ENCODE measurements at regions not wholly inside any gene's neighbourhood (a gene's known extent, or its start where the extent isn't known, plus 50 kb on each side); places are given as distances from the start of the nearest gene placed in this dataset.
A peak's percentile ranks its signal among the peaks of the same experiment; 100 is the strongest.

DNA sequence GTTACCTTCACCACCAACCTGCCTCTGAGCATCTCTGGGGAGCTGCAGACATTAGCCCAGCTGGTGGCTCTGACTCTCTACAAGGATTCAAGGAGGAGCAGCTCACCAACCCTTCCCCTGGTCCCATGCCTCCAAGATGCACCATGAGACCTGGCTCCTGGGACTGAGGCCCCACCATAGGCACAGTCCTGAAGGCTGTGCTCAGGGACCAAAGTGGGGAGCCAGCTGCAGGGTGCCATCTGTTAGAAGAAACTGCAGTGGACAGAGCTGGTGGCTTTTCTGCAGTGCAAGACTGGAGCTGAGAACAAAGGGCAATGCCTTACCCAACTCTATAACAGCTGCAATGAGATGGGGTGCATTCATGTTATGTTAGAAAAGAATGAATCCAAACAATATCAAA, 581.6 kb downstream of the TCERG1L start:
- no peak for DNase-seq

GRCh38 chr10:130737186-130737585, 574.3 kb downstream of the TCERG1L start:
- DNase-seq, result peak; percentile 51

GRCh38 chr10:130737621-130738020, 573.9 kb downstream of the TCERG1L start:
- DNase-seq, result no peak

- DNase-seq, result no peak
These were observed 572.3 kb downstream of the TCERG1L start for GRCh38 chr10:130739016-130739756.

DNA sequence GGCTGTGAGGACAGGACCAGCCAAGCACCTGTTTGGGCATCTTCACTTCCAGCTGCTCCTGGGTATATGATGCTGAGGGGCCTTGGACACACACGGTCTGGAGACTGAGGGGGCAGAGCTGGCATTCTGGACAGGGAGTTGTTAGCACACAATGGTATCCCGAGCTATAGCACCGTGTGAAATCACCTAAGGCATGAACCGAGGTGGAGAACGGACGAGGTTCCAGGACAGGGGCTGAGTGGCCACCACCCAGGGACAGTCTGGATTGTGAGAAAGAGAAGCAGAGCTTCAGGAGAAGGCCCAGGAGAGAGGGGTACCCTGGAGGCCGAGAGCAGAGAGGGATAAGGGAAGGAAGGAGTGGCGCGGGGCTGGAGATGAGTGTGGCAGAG, 571.8 kb downstream of the TCERG1L start:
- no peak for DNase-seq

GRCh38 chr10:130740166-130740565, 571.4 kb downstream of the TCERG1L start:
- DNase-seq, result no peak

GRCh38 chr10:130740915-130741750, 570.4 kb downstream of the TCERG1L start:
- no peak for DNase-seq

DNA sequence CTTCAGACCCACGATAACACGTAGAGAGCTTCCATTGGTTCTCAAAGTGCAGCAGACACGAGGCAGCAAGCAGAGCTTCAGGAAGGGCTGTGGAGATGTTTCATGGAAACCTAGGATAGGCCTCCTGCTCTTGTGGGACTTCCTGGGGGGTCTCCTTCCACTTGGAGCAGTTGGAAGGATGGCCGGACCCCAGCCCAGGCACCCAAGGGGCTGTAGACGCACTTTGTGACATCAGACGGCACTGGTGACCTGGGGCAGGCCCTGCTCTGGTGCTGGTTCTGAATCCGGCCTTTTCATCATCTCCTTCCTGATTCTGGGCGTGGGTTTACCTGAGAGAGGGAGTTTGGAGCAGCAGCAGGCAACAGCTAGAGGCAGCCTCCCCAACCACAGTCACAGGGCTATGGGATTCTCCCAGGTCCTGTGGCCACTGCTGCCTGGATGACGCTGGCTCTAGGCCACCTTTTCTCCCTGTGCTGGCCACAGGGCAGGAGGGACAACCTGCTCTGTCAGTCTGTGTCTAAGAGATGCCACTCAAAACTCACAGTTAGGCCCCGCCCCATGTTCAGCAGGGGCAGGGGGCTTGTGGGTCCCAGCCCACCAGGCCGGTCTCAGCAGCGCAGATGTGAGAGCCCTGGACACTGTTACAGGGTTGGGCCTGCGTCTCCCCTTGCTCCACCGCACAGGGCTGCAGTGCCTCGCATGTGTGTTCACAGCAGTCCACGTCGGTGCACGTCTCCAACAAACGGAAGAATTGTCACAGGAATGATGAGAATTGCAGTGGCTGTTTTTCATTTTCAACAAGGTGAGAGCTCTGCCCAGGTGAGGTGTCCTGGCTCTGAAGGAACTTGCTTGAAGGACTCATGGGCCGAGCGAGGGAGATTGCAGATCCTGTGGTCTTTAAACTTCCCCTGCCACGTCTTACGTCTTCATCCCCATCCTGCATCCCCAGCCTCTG, 569.3 kb downstream of the TCERG1L start:
- DNase-seq, result no peak

GRCh38 chr10:130742941-130743675, 568.4 kb downstream of the TCERG1L start:
- DNase-seq, result no peak

GRCh38 chr10:130743751-130744271, 567.7 kb downstream of the TCERG1L start:
- no peak for DNase-seq

- DNase-seq, result no peak
These were observed 566.9 kb downstream of the TCERG1L start for GRCh38 chr10:130744631-130745030.

DNA sequence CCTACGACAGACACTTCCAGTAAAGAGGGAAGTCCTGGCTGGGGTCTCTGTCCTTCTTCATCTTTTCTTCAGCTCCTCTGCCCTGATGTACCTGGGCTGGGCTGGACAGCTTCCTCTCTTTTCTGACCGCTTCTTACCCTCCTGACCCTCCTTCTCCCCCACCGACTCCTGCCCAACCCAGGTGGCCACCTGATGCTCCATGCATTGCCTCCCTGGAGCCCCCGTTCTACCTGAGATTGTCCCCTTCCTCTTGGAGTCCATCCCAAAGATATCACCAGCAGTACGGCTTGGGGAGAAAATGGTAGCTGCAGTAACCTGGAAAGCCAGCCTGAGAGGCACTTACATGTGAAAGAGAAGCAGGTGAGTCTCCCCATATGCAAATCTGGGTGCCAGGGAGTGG, 566.3 kb downstream of the TCERG1L start:
- DNase-seq, result no peak

GRCh38 chr10:130745821-130746220, 565.7 kb downstream of the TCERG1L start:
- DNase-seq, result no peak

DNA sequence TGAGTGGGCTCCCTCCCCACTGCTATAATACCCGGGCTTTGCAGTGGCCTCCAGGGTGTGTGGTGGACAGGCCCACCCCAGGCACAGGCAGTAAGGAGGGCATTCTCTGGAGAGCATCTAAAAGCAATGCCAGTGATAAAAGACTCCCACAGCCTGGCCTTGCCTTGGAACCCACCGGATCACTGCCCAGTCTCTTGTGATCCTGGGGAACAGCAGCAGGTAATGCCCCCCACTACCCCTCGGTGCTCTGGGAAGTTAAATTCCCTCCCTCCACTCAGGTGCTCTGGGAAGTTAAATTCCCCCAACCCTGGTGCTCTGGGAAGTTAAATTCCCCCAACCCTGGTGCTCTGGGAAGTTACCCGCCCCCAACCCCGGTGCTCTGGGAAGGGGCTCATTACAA, 565.2 kb downstream of the TCERG1L start:
- no peak for DNase-seq

DNA sequence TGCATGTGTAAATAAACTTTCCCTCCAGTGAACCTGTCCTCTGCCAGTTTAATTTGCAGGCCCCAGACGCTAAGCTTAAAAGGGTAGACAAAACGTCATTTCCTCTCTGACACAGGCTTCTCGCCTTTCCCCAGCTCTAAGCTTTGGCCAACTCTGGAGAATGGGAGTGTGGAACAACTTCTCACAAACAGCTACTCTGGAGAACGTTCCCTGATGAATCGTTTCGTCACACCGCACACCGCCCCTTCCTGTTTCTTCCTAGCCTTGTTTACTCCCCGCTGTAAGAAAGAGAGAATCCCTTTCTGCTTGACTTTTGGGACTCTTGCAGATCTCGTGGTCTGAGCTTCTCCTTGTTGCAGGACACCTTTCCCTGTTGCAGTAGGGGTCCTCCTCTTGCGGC, 564.2 kb downstream of the TCERG1L start:
- DNase-seq, result no peak

GRCh38 chr10:130747946-130748345, 563.6 kb downstream of the TCERG1L start:
- no peak for DNase-seq

DNA sequence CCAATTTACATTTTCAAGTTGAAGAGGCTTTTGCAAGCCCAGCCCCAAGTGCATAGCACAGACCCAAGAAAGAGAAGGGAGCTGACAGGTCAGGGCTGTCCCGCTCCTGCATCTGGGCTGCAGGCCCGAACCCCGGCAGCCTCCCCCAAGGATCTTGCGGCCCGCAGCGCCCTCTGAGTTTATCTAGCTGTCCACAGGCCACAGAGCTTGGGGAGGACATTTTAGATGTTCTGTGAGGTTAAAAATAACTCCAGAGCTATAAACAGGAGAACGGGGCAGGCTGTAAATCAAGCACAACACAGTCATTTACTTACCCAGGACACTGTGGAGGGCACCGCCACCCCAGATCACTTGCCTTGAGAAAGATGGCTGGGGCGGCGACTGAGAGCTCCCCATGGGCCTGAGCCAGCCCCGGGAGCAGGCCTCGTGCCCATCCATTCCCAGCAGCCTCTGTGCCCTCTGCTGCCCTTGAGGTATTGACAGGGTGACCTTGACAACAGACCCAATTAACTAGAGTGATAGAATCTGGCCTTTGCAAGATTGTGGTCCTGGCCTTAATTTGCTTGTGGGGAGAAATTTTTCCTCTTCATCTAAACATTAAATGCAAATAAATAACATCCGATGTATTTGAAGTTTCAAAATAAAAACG, 563.0 kb downstream of the TCERG1L start:
- no peak for DNase-seq

DNA sequence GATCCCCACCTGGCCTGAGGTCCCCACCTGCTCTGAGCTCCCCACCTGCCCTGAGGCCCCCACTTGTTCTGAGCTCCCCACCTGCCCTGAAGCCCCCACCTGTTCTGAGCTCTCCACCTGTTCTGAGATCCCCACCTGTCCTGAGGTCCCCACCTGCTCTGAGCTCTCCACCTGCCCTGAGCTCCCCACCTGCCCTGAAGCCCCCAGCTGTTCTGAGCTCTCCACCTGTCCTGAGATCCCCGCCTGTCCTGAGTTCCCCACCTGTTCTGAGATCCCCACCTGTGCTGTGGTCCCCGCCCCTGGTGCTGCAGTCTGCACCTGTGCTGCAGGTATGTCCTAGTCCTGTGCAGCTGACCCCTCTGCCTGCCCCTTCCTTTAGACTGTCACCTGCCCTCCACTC, 561.6 kb downstream of the TCERG1L start:
- DNase-seq, result no peak

GRCh38 chr10:130750441-130750840, 561.1 kb downstream of the TCERG1L start:
- no peak for DNase-seq

DNA sequence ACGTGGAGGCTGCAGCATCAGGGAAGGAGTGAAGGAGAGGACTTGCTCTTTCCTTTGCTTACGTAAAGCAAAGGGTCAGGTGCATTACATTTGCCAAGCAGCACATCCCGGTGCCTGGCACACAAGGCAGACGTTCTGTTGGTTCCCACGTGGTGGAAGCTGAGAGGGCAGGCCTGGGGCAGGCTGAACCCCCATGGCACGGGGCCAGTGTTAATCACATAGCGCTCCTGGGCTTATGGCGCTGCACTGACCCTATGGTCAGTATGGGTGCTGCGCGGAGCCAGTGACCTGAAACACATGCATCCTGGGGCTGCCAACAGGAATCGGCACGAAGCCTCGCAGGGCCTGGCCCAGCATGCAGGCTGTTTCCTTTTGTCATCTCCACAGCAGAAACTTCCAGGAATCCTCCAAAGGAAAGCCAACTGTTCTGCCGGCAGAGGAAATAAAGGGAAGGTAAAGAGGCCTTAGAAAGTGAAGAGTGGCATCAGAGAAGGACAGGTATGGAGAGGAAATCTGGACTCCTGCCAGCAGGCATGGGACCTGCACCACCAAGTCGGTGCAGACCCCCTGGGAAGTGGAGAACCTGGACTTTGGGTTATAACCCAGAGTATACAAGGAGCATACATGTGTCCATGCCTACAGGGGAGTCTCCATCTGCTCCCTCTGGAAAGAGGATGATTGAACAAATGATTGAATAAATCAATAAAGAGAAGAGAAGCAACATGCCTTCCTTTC, 560.2 kb downstream of the TCERG1L start:
- no peak for DNase-seq

DNA sequence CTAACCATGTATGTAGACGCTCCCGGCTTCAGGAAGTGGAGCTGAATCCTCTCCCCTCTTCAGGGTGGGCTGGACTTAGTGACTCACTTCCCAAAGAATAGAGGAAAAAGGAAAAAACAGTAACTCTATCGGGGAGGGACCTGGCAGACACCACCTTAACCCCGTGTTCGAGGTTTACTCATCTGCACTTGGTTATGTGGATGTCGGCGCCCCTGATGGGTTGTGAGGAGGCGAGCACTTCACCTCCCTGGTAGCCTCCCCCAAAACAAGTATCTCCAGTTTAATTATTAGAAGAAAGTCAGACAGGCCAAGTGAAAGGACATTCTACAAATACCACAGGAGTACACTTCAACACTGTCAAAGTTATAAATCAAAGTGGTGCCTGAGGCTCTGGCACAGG, 559.7 kb downstream of the TCERG1L start:
- no peak for DNase-seq
